ENCODE measurements at regions not wholly inside any gene's neighbourhood (a gene's known extent, or its start where the extent isn't known, plus 50 kb on each side); places are given as distances from the start of the nearest gene placed in this dataset.

DNA sequence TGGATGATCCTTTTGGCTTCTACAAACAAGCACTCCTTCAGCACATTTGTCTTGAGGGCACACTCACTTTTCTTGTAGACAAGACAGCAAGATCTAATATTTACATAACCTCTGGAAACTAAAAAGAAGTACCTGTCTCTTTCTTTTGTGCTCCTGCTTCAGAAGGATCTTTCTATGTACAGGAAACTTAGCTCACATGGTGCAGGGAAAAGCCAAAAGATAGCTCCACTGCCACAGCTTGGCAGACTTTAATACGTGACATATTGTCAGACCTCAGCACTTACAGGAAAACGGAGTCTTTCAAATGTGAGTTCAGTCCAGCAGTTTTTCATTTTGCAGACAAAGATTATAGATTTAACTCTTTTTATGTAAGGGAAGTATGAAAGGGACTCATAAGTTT, 225.5 kb upstream of the SAMSN1 start:
- no peak overlapping the region for H3K4me3 ChIP-seq (ENCODE audit: low read depth in 1 of 2, low read length in 2 of 2)
- H3K79me2 ChIP-seq (ENCODE audit: insufficient read depth, low read length), result no peaks in the 10 kb centered on the region
- H3K27me3 ChIP-seq (ENCODE audit: insufficient read depth, low read length, poor library complexity), result no peaks in the 10 kb centered on the region
- DNase-seq (no peak), ATAC-seq (ENCODE audit: insufficient read depth, low read depth) (peak; percentile 37; the same call in 1 of the 3 replicates)
- no peak overlapping the region for H3K27ac ChIP-seq (ENCODE audit: low read length)
- H3K4me2 ChIP-seq (ENCODE audit: insufficient read depth, low read length), result no peak overlapping the region
- peak overlapping the region; percentile 9; the same call in 1 of the 2 replicates for H2AFZ ChIP-seq (ENCODE audit: low read depth, low read length)
- no peaks in the 10 kb centered on the region for H4K20me1 ChIP-seq (ENCODE audit: insufficient read depth, low read length)
- no peak for TF ChIP-seq EZH2 (IDR thresholded peaks at IDR 0.05; ENCODE audit: borderline replicate concordance, low read depth, low read length, severe bottlenecking)
- TF ChIP-seq, protein P1, sequence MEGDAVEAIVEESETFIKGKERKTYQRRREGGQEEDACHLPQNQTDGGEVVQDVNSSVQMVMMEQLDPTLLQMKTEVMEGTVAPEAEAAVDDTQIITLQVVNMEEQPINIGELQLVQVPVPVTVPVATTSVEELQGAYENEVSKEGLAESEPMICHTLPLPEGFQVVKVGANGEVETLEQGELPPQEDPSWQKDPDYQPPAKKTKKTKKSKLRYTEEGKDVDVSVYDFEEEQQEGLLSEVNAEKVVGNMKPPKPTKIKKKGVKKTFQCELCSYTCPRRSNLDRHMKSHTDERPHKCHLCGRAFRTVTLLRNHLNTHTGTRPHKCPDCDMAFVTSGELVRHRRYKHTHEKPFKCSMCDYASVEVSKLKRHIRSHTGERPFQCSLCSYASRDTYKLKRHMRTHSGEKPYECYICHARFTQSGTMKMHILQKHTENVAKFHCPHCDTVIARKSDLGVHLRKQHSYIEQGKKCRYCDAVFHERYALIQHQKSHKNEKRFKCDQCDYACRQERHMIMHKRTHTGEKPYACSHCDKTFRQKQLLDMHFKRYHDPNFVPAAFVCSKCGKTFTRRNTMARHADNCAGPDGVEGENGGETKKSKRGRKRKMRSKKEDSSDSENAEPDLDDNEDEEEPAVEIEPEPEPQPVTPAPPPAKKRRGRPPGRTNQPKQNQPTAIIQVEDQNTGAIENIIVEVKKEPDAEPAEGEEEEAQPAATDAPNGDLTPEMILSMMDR (IDR thresholded peaks at IDR 0.05; ENCODE audit: borderline replicate concordance, extremely low read depth, low read length, poor library complexity, severe bottlenecking), result no peak
- H3K9ac ChIP-seq (ENCODE audit: low read depth, low read length), result no peak overlapping the region
- H3K9me3 ChIP-seq (ENCODE audit: insufficient read depth, low read length, severe bottlenecking), result no peaks in the 10 kb centered on the region
- H3K4me1 ChIP-seq (ENCODE audit: insufficient read depth, low read length), result no peaks in the 10 kb centered on the region
- no peaks in the 10 kb centered on the region for H3K36me3 ChIP-seq (ENCODE audit: insufficient read depth, low read length)

DNA sequence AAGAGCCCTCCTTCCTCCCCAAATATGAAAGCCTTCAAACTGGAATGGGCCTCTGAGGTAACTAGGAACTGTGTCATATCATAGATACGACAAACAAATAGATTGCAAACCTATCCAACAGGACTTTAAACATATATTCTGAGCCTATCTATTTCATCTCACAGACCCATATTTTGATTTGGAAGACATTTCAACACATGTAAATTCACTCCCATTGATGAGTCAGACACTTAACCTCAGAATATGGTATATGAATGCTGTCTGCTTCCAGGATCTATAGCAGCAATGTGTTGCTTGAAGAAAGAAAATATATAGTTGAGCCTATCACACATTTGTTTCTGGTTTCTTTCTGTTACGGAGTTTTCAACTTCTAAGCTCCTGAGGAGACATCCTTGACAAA, 221.9 kb upstream of the SAMSN1 start:
- Histone ChIP-seq H3K27me3 (ENCODE audit: insufficient read depth, low read length, poor library complexity) (no peaks in the 10 kb centered on the region), H3K27ac (ENCODE audit: low read length) (no peak overlapping the region), H3K36me3 (ENCODE audit: insufficient read depth, low read length) (no peaks in the 10 kb centered on the region), H3K4me1 (ENCODE audit: insufficient read depth, low read length) (peaks cover 11% of the 10 kb centered on the region), H3K79me2 (ENCODE audit: insufficient read depth, low read length) (no peaks in the 10 kb centered on the region), H3K4me2 (ENCODE audit: insufficient read depth, low read length) (no peak overlapping the region), H3K9ac (ENCODE audit: low read depth, low read length) (no peak overlapping the region), H4K20me1 (ENCODE audit: insufficient read depth, low read length) (no peaks in the 10 kb centered on the region), H3K4me3 (ENCODE audit: low read depth in 1 of 2, low read length in 2 of 2) (no peak overlapping the region), H3K9me3 (ENCODE audit: insufficient read depth, low read length, severe bottlenecking) (no peaks in the 10 kb centered on the region), H2AFZ (ENCODE audit: low read depth, low read length) (no peak overlapping the region)
- no peak for DNase-seq
- no peak for ATAC-seq (ENCODE audit: insufficient read depth, low read depth)
- TF ChIP-seq, protein P1 (IDR thresholded peaks at IDR 0.05; ENCODE audit: borderline replicate concordance, extremely low read depth, low read length, poor library complexity, severe bottlenecking), result no peak
- no peak for TF ChIP-seq EZH2 (IDR thresholded peaks at IDR 0.05; ENCODE audit: borderline replicate concordance, low read depth, low read length, severe bottlenecking)

DNA sequence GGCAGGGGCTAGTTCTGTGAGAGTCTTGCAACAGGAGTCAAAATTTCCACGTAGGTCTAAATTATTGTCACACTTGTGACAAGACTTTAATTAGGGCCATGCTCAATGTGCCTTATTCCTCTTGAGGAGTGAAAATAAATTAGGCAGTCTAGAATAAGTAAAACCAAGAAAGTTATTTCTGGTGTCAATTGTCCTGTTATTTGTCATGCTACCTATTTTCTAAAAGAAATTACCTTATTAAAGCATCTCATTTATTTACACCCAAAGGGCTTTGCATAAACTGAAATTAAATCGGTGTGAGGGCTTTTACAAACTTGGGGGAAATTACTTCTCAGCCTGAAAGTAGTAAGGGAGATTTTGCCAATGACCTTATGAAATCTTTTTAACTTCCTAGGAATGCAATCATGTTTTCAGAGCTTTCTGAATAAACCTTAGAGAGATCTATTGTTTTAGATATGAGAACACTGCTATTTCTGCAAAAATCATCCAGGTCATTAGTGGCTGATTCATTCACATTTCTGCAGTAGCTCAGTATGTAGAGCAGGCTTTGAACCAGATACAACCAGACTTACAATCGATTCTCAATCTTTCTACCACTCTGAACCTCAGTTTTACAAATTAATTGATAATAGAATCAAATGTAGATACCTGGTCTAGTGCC, 221.2 kb upstream of the SAMSN1 start:
- no peak for ATAC-seq (ENCODE audit: insufficient read depth, low read depth)
- Histone ChIP-seq H3K4me1 (ENCODE audit: insufficient read depth, low read length) (peaks cover 19% of the 10 kb centered on the region), H3K4me2 (ENCODE audit: insufficient read depth, low read length) (no peak overlapping the region)

More for the DNA sequence above, 221.2 kb upstream of the SAMSN1 start:
- Histone ChIP-seq H3K36me3 (ENCODE audit: insufficient read depth, low read length) (no peaks in the 10 kb centered on the region), H3K9me3 (ENCODE audit: insufficient read depth, low read length, severe bottlenecking) (no peaks in the 10 kb centered on the region), H3K27me3 (ENCODE audit: insufficient read depth, low read length, poor library complexity) (no peaks in the 10 kb centered on the region), H3K9ac (ENCODE audit: low read depth, low read length) (no peak overlapping the region), H3K79me2 (ENCODE audit: insufficient read depth, low read length) (no peaks in the 10 kb centered on the region), H3K4me3 (ENCODE audit: low read depth in 1 of 2, low read length in 2 of 2) (no peak overlapping the region), H3K27ac (ENCODE audit: low read length) (no peak overlapping the region), H4K20me1 (ENCODE audit: insufficient read depth, low read length) (no peaks in the 10 kb centered on the region), H2AFZ (ENCODE audit: low read depth, low read length) (no peak overlapping the region)
- DNase-seq, result no peak
- no peak for TF ChIP-seq EZH2 (IDR thresholded peaks at IDR 0.05; ENCODE audit: borderline replicate concordance, low read depth, low read length, severe bottlenecking)
- TF ChIP-seq, protein P1 (IDR thresholded peaks at IDR 0.05; ENCODE audit: borderline replicate concordance, extremely low read depth, low read length, poor library complexity, severe bottlenecking), result no peak
